Astrocyte (in vitro differentiated cells and primary cell): ENCODE measurements at regions not wholly inside any gene's neighbourhood (a gene's known extent, or its start where the extent isn't known, plus 50 kb on each side); places are given as distances from the start of the nearest gene placed in this dataset.

Source experiments
- DNase-seq: peaks from one replicate; pipeline ENCODE4 v3.0.0-alpha.2; 2010; ENCODE audit warnings: low read depth
- FAIRE-seq: peaks from 2 replicates; lab custom pipeline; 2011; peaks lifted over from hg19 to GRCh38; lab: Jason Lieb, UNC
- H2AFZ ChIP-seq: 2 replicates; pipeline ENCODE4 v1.6.0; 2012; ENCODE audit warnings: low read depth, low read length, inconsistent platforms
- H3K27ac ChIP-seq: 2 replicates; pipeline ENCODE4 v1.5.1; 2011; ENCODE audit warnings: low read depth, low read length, inconsistent platforms
- H3K27me3 ChIP-seq: 2 replicates; pipeline ENCODE4 v1.6.0; 2011; ENCODE audit warnings: low read length, inconsistent platforms; ENCODE audit not compliant: insufficient read depth
- H3K36me3 ChIP-seq: 2 replicates; pipeline ENCODE4 v1.5.1; 2011; ENCODE audit warnings: low read length, inconsistent platforms; ENCODE audit not compliant: insufficient read depth
- H3K4me1 ChIP-seq: 2 replicates; pipeline ENCODE4 v1.5.1; 2011; ENCODE audit warnings: low read length, inconsistent platforms; ENCODE audit not compliant: insufficient read depth
- H3K4me2 ChIP-seq: 2 replicates; pipeline ENCODE4 v1.6.0; 2012; ENCODE audit warnings: low read length, inconsistent platforms
- H3K4me3 ChIP-seq: 2 replicates; pipeline ENCODE4 v1.5.1; 2011; ENCODE audit warnings: low read depth, mild to moderate bottlenecking, low read length, inconsistent platforms; ENCODE audit not compliant: insufficient read depth
- H3K79me2 ChIP-seq: 2 replicates; pipeline ENCODE4 v1.6.0; 2012; ENCODE audit warnings: mild to moderate bottlenecking, low read length, inconsistent platforms; ENCODE audit not compliant: insufficient read depth
- H3K9ac ChIP-seq: 2 replicates; pipeline ENCODE4 v1.6.0; 2012; ENCODE audit warnings: mild to moderate bottlenecking, low read length, inconsistent platforms
- H3K9me3 ChIP-seq: 2 replicates; pipeline ENCODE4 v1.5.1; 2012; ENCODE audit warnings: low read depth, mild to moderate bottlenecking, low read length, inconsistent platforms; ENCODE audit not compliant: insufficient read depth
- H4K20me1 ChIP-seq: 2 replicates; pipeline ENCODE4 v1.6.0; 2012; ENCODE audit warnings: low read length, inconsistent platforms; ENCODE audit not compliant: insufficient read depth
- H3K27ac Mint-ChIP-seq: one replicate; pipeline ENCODE4 v1.8.0; 2021; ENCODE audit warnings: mild to moderate bottlenecking, mixed read lengths; ENCODE audit not compliant: unreplicated experiment
- H3K27me3 Mint-ChIP-seq: one replicate; pipeline ENCODE4 v1.8.0; 2021; ENCODE audit warnings: low read depth, mixed read lengths; ENCODE audit not compliant: unreplicated experiment
- H3K36me3 Mint-ChIP-seq: one replicate; pipeline ENCODE4 v1.8.0; 2021; ENCODE audit warnings: low read depth, mixed read lengths; ENCODE audit not compliant: unreplicated experiment
- H3K4me1 Mint-ChIP-seq: one replicate; pipeline ENCODE4 v1.8.0; 2021; ENCODE audit warnings: low read depth, mixed read lengths; ENCODE audit not compliant: unreplicated experiment
- H3K4me3 Mint-ChIP-seq: one replicate; pipeline ENCODE4 v1.8.0; 2021; ENCODE audit warnings: mild to moderate bottlenecking, moderate library complexity, mixed read lengths; ENCODE audit not compliant: unreplicated experiment
- H3K9me3 Mint-ChIP-seq: one replicate; pipeline ENCODE4 v1.8.0; 2021; ENCODE audit warnings: mild to moderate bottlenecking, mixed read lengths; ENCODE audit not compliant: unreplicated experiment
- EZH2 ChIP-seq: IDR thresholded peaks from 2 replicates; pipeline ENCODE4 v1.6.1; 2012; ENCODE audit warnings: mild to moderate bottlenecking, low read length, inconsistent platforms; ENCODE audit not compliant: insufficient read depth
- TF ChIP-seq, protein P1 (sequence below): IDR thresholded peaks from 2 replicates; pipeline ENCODE4 v1.5.1; 2011; ENCODE audit warnings: low read depth, mild to moderate bottlenecking, inconsistent platforms, low read length, moderate library complexity; ENCODE audit not compliant: insufficient read depth

DNA sequence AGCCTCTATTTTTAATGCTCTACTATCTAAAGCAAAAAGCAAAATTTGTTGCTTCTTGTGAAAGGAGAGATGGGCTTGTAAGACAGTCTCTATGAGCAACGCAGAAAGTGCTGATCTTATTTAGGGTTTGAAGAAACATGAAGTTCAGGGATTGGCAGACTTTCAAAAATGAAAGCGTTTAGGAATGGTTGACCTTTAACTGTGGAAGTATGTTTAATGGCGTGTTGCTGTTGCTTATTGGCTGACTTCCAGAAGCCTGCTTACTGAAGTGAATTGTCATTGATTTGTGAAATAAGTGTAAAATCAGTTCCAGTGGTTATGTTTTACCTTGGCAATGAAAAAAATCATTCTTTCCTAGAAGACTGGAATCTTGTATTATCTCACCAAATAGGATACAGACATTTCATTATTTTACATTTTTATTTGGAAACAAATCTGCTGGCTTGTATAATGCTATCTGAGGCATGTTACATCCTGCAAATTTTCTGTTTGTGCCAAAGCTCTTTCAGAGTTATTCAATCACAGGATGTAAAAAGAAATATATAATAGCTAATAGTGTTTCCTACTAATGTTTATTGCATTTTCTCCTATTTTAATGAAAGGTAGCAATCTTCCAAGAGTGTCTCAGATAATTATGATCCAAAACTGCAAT, 221.3 kb upstream of the SLITRK6 start:
- H3K4me1 Mint-ChIP-seq = peaks cover 5% of the 10 kb centered on the region
- FAIRE-seq (no peak), DNase-seq (peak; percentile 65)
- Histone ChIP-seq H3K4me1 (no peaks in the 10 kb centered on the region), H3K36me3 (no peaks in the 10 kb centered on the region), H3K4me3 (no peak overlapping the region), H2AFZ (no peak overlapping the region), H3K9me3 (no peaks in the 10 kb centered on the region), H3K4me2 (peak overlapping the region; percentile 45), H3K79me2 (no peaks in the 10 kb centered on the region), H3K27ac (no peak overlapping the region), H4K20me1 (no peaks in the 10 kb centered on the region), H3K27me3 (no peaks in the 10 kb centered on the region), H3K9ac (no peak overlapping the region)
- no peaks in the 10 kb centered on the region for H3K27me3 Mint-ChIP-seq
- no peaks in the 10 kb centered on the region for H3K9me3 Mint-ChIP-seq
- no peaks in the 10 kb centered on the region for H3K36me3 Mint-ChIP-seq
- H3K4me3 Mint-ChIP-seq = no peak overlapping the region
- TF ChIP-seq, protein P1, sequence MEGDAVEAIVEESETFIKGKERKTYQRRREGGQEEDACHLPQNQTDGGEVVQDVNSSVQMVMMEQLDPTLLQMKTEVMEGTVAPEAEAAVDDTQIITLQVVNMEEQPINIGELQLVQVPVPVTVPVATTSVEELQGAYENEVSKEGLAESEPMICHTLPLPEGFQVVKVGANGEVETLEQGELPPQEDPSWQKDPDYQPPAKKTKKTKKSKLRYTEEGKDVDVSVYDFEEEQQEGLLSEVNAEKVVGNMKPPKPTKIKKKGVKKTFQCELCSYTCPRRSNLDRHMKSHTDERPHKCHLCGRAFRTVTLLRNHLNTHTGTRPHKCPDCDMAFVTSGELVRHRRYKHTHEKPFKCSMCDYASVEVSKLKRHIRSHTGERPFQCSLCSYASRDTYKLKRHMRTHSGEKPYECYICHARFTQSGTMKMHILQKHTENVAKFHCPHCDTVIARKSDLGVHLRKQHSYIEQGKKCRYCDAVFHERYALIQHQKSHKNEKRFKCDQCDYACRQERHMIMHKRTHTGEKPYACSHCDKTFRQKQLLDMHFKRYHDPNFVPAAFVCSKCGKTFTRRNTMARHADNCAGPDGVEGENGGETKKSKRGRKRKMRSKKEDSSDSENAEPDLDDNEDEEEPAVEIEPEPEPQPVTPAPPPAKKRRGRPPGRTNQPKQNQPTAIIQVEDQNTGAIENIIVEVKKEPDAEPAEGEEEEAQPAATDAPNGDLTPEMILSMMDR = no peak
- no peak for TF ChIP-seq EZH2
- H3K27ac Mint-ChIP-seq = peak overlapping the region; percentile 19

DNA sequence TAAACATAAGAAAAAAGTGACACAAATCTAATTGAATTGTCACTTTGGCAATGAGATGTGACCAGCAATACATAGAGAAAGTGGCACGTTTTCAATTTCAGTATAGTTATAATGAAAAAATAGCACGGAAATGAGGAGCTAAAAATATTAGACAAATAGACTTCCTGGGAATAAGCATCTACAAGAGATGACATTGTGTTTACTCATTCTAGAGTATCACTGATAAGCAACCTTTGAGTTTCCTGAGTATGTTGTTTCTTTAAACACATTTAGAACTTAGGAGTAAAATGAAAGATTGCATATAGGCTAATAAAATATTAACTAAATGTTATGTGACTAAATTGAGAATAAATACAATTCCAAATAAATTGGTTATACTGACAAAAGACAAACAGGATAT, 207.1 kb upstream of the SLITRK6 start:
- H3K79me2 ChIP-seq = no peaks in the 10 kb centered on the region
- no peaks in the 10 kb centered on the region for H3K4me1 ChIP-seq
- no peaks in the 10 kb centered on the region for H4K20me1 ChIP-seq
- FAIRE-seq (no peak), DNase-seq (no peak)
- no peak overlapping the region for H3K4me3 ChIP-seq
- H3K9me3 Mint-ChIP-seq = no peaks in the 10 kb centered on the region
- H3K36me3 ChIP-seq = no peaks in the 10 kb centered on the region
- no peak overlapping the region for H3K27ac Mint-ChIP-seq
- no peaks in the 10 kb centered on the region for H3K4me1 Mint-ChIP-seq
- no peaks in the 10 kb centered on the region for H3K9me3 ChIP-seq
- H3K27ac ChIP-seq = no peak overlapping the region
- TF ChIP-seq, protein P1 = no peak
- no peak for TF ChIP-seq EZH2
- no peak overlapping the region for H2AFZ ChIP-seq
- no peaks in the 10 kb centered on the region for H3K27me3 Mint-ChIP-seq
- no peak overlapping the region for H3K4me3 Mint-ChIP-seq
- no peak overlapping the region for H3K9ac ChIP-seq
- no peaks in the 10 kb centered on the region for H3K27me3 ChIP-seq
- H3K4me2 ChIP-seq = no peak overlapping the region
- no peaks in the 10 kb centered on the region for H3K36me3 Mint-ChIP-seq

DNA sequence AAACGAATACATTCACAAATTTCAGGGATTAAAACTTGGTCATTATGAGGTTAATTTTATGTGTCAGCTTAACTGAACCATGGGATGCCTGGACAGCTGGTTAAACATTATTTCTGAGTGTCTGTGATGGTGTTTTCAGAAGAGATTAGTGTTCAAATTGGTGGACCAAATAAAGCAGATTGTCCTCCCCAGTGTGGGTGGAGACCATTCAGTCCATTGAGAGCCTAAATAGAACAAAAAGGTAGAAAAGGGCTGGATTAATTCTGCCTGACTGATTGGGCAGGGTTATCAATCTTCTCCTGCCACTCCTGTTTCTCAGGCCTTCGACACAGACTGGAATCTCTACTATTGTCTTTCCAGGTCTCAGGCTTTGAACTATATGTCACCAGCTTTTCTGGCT, 203.8 kb upstream of the SLITRK6 start:
- TF ChIP-seq EZH2 = no peak
- TF ChIP-seq, protein P1 = no peak
- H3K4me2 ChIP-seq = no peak overlapping the region
- no peaks in the 10 kb centered on the region for H3K9me3 Mint-ChIP-seq
- no peaks in the 10 kb centered on the region for H3K36me3 ChIP-seq
- H3K9me3 ChIP-seq = no peaks in the 10 kb centered on the region
- FAIRE-seq = no peak
- no peaks in the 10 kb centered on the region for H3K27me3 ChIP-seq
- H3K4me1 ChIP-seq = no peaks in the 10 kb centered on the region
- no peak overlapping the region for H3K27ac ChIP-seq
- H3K27me3 Mint-ChIP-seq = no peaks in the 10 kb centered on the region
- H3K4me3 Mint-ChIP-seq = no peak overlapping the region
- no peak for DNase-seq
- H3K36me3 Mint-ChIP-seq = no peaks in the 10 kb centered on the region
- H3K27ac Mint-ChIP-seq = no peak overlapping the region
- no peak overlapping the region for H2AFZ ChIP-seq
- no peaks in the 10 kb centered on the region for H4K20me1 ChIP-seq
- H3K79me2 ChIP-seq = no peaks in the 10 kb centered on the region
- no peak overlapping the region for H3K9ac ChIP-seq
- no peak overlapping the region for H3K4me3 ChIP-seq
- H3K4me1 Mint-ChIP-seq = no peaks in the 10 kb centered on the region
